HepG2 (cell line): ENCODE measurements at regions not wholly inside any gene's neighbourhood (a gene's known extent, or its start where the extent isn't known, plus 50 kb on each side); places are given as distances from the start of the nearest gene placed in this dataset.

ENCODE experiments used
- CC2D1A ChIP-seq: sonication (generic); formaldehyde crosslinking; IDR thresholded peaks from 2 replicates; pipeline ENCODE4 v1.8.1; 2023; ENCODE audit warnings: mild to moderate bottlenecking, missing genetic modification reagents
- CHCHD3 ChIP-seq: sonication (generic); formaldehyde crosslinking; IDR thresholded peaks from 2 replicates; pipeline ENCODE4 v1.8.0; 2022; ENCODE audit warnings: mild to moderate bottlenecking, missing genetic modification reagents, moderate library complexity
- DNMT1 ChIP-seq: sonication (generic); formaldehyde crosslinking; IDR thresholded peaks from 2 replicates; pipeline ENCODE4 v1.5.1; 2020; ENCODE audit warnings: mild to moderate bottlenecking, missing genetic modification reagents
- GABPB1 ChIP-seq: IDR thresholded peaks from 2 replicates; pipeline ENCODE4 v1.6.1; 2016; ENCODE audit warnings: mild to moderate bottlenecking, missing genetic modification reagents, moderate library complexity, missing compliant biosample characterization
- GATAD1 ChIP-seq: IDR thresholded peaks from 2 replicates; pipeline ENCODE4 v1.6.1; 2016; ENCODE audit warnings: missing genetic modification reagents, missing compliant biosample characterization
- HMGXB4 ChIP-seq, 2 experiments: sonication (generic) in 1 of 2; formaldehyde crosslinking in 1 of 2; IDR thresholded peaks; 2 replicates each; pipeline versions ENCODE4 v1.4.0 to v1.6.1; 2018 to 2020; ENCODE audit warnings: missing genetic modification reagents in 2 of 2, borderline replicate concordance in 1 of 2, low read depth in 1 of 2, mild to moderate bottlenecking in 1 of 2, missing biosample characterization in 1 of 2
- MBNL3 ChIP-seq: fragments of 250-450 bp; sonication (Bioruptor Pico); conservative IDR thresholded peaks from 2 replicates; pipeline ENCODE4 v1.8.0; 2022; ENCODE audit warnings: mild to moderate bottlenecking, inconsistent platforms
- MYC ChIP-seq: sonication (generic); formaldehyde crosslinking; IDR thresholded peaks from 2 replicates; pipeline ENCODE4 v1.9.0; 2021; ENCODE audit warnings: missing genetic modification reagents, borderline replicate concordance
- REL ChIP-seq: sonication (generic); formaldehyde crosslinking; conservative IDR thresholded peaks from 2 replicates; pipeline ENCODE4 v1.8.0; 2022; ENCODE audit warnings: mild to moderate bottlenecking, missing genetic modification reagents, moderate library complexity
- RFXAP ChIP-seq: sonication (generic); formaldehyde crosslinking; IDR thresholded peaks from 2 replicates; pipeline ENCODE4 v1.4.0; 2020; ENCODE audit warnings: missing genetic modification reagents, borderline replicate concordance
- SALL1 ChIP-seq: sonication (generic); formaldehyde crosslinking; IDR thresholded peaks from 2 replicates; pipeline ENCODE4 v1.8.0; 2022; ENCODE audit warnings: mild to moderate bottlenecking, missing genetic modification reagents
- SAP130 ChIP-seq: IDR thresholded peaks from 2 replicates; pipeline ENCODE4 v1.6.1; 2016; ENCODE audit warnings: low read depth
- SIN3B ChIP-seq: fragments of 150-350 bp; IDR thresholded peaks from 2 replicates; pipeline ENCODE4 v1.6.1; 2014; ENCODE audit warnings: low read length
- SMARCC2 ChIP-seq: fragments of 450-650 bp; IDR thresholded peaks from 2 replicates; pipeline ENCODE4 v1.6.1; 2017; ENCODE audit warnings: antibody characterized with exemption, mild to moderate bottlenecking
- ZMYM2 ChIP-seq: sonication (generic); formaldehyde crosslinking; IDR thresholded peaks from 2 replicates; pipeline ENCODE4 v1.8.0; 2022; ENCODE audit warnings: mild to moderate bottlenecking, missing genetic modification reagents
- ZNF800 ChIP-seq: sonication (generic); formaldehyde crosslinking; IDR thresholded peaks from 2 replicates; pipeline ENCODE4 v1.4.0; 2020; ENCODE audit warnings: missing genetic modification reagents
- TF ChIP-seq, protein P1 (sequence below): sonication (generic); formaldehyde crosslinking; IDR thresholded peaks from 2 replicates; pipeline ENCODE4 v1.4.0; 2020; ENCODE audit warnings: mild to moderate bottlenecking, missing genetic modification reagents
- TF ChIP-seq, protein P2 (sequence below): sonication (generic); formaldehyde crosslinking; IDR thresholded peaks from 2 replicates; pipeline ENCODE4 v1.5.0; 2020; ENCODE audit warnings: mild to moderate bottlenecking, missing genetic modification reagents
- TF ChIP-seq, protein P3 (sequence below): IDR thresholded peaks from 2 replicates; pipeline ENCODE4 v1.6.1; 2016; ENCODE audit warnings: low read depth, control low read depth
- TF ChIP-seq, protein P4 (sequence below): sonication (generic); formaldehyde crosslinking; IDR thresholded peaks from 2 replicates; pipeline ENCODE4 v1.4.0; 2020; ENCODE audit warnings: missing genetic modification reagents, borderline replicate concordance

GRCh38 chr20:5688431-5688972 lies 61.7 kb upstream of the SHLD1 start (continued):
- TF ChIP-seq, protein P1, sequence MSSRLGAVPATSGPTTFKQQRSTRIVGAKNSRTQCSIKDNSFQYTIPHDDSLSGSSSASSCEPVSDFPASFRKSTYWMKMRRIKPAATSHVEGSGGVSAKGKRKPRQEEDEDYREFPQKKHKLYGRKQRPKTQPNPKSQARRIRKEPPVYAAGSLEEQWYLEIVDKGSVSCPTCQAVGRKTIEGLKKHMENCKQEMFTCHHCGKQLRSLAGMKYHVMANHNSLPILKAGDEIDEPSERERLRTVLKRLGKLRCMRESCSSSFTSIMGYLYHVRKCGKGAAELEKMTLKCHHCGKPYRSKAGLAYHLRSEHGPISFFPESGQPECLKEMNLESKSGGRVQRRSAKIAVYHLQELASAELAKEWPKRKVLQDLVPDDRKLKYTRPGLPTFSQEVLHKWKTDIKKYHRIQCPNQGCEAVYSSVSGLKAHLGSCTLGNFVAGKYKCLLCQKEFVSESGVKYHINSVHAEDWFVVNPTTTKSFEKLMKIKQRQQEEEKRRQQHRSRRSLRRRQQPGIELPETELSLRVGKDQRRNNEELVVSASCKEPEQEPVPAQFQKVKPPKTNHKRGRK (CRISPR knock-in tag) = no peak
- peak; percentile 50; the same call in 1 of the 2 replicates for TF ChIP-seq SALL1
- TF ChIP-seq, protein P2, sequence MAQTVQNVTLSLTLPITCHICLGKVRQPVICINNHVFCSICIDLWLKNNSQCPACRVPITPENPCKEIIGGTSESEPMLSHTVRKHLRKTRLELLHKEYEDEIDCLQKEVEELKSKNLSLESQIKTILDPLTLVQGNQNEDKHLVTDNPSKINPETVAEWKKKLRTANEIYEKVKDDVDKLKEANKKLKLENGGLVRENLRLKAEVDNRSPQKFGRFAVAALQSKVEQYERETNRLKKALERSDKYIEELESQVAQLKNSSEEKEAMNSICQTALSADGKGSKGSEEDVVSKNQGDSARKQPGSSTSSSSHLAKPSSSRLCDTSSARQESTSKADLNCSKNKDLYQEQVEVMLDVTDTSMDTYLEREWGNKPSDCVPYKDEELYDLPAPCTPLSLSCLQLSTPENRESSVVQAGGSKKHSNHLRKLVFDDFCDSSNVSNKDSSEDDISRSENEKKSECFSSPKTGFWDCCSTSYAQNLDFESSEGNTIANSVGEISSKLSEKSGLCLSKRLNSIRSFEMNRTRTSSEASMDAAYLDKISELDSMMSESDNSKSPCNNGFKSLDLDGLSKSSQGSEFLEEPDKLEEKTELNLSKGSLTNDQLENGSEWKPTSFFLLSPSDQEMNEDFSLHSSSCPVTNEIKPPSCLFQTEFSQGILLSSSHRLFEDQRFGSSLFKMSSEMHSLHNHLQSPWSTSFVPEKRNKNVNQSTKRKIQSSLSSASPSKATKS = no peak
- TF ChIP-seq REL (CRISPR knock-in tag) = no peak
- 0 out of 2 replicates have a peak, but pooled peaks have one; percentile 28 for TF ChIP-seq CC2D1A
- TF ChIP-seq SMARCC2 = no peak
- no peak for TF ChIP-seq ZNF800 (CRISPR knock-in tag)
- 0 out of 2 replicates have a peak, but pooled peaks have one; percentile 28 for TF ChIP-seq GATAD1 (CRISPR knock-in tag)
- 0 out of 2 replicates have a peak, but pooled peaks have one; percentile 36 for TF ChIP-seq MYC (CRISPR knock-in tag)
- peak; percentile 56; the same call in 1 of the 2 replicates for TF ChIP-seq SAP130
- TF ChIP-seq HMGXB4 (CRISPR knock-in tag; IDR thresholded peaks at IDR 0.05; ENCODE audit: borderline replicate concordance in 1 of 2, low read depth in 1 of 2) = no peak
- TF ChIP-seq DNMT1 = 0 out of 2 replicates have a peak, but pooled peaks have one; percentile 32
- TF ChIP-seq, protein P3, sequence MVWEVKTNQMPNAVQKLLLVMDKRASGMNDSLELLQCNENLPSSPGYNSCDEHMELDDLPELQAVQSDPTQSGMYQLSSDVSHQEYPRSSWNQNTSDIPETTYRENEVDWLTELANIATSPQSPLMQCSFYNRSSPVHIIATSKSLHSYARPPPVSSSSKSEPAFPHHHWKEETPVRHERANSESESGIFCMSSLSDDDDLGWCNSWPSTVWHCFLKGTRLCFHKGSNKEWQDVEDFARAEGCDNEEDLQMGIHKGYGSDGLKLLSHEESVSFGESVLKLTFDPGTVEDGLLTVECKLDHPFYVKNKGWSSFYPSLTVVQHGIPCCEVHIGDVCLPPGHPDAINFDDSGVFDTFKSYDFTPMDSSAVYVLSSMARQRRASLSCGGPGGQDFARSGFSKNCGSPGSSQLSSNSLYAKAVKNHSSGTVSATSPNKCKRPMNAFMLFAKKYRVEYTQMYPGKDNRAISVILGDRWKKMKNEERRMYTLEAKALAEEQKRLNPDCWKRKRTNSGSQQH = no peak
- TF ChIP-seq CHCHD3 = no peak
- TF ChIP-seq, protein P4, sequence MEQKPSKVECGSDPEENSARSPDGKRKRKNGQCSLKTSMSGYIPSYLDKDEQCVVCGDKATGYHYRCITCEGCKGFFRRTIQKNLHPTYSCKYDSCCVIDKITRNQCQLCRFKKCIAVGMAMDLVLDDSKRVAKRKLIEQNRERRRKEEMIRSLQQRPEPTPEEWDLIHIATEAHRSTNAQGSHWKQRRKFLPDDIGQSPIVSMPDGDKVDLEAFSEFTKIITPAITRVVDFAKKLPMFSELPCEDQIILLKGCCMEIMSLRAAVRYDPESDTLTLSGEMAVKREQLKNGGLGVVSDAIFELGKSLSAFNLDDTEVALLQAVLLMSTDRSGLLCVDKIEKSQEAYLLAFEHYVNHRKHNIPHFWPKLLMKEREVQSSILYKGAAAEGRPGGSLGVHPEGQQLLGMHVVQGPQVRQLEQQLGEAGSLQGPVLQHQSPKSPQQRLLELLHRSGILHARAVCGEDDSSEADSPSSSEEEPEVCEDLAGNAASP (CRISPR knock-in tag) = peak; percentile 85; the same call in 1 of the 2 replicates
- no peak for TF ChIP-seq MBNL3 (CRISPR knock-in tag)
- no peak for TF ChIP-seq RFXAP
- TF ChIP-seq SIN3B = no peak
- peak; percentile 76 for TF ChIP-seq GABPB1 (CRISPR knock-in tag)
- TF ChIP-seq ZMYM2 (CRISPR knock-in tag) = no peak
